NCI-H2081 treated with DMSO at 0.1 percent for 48 hours (cell line): ENCODE measurements at regions not wholly inside any gene's neighbourhood (a gene's known extent, or its start where the extent isn't known, plus 50 kb on each side); places are given as distances from the start of the nearest gene placed in this dataset.

Source experiments
- DNase-seq: peaks from one replicate; lab custom pipeline; 2025; lab: John Stamatoyannopoulos, UW

DNA sequence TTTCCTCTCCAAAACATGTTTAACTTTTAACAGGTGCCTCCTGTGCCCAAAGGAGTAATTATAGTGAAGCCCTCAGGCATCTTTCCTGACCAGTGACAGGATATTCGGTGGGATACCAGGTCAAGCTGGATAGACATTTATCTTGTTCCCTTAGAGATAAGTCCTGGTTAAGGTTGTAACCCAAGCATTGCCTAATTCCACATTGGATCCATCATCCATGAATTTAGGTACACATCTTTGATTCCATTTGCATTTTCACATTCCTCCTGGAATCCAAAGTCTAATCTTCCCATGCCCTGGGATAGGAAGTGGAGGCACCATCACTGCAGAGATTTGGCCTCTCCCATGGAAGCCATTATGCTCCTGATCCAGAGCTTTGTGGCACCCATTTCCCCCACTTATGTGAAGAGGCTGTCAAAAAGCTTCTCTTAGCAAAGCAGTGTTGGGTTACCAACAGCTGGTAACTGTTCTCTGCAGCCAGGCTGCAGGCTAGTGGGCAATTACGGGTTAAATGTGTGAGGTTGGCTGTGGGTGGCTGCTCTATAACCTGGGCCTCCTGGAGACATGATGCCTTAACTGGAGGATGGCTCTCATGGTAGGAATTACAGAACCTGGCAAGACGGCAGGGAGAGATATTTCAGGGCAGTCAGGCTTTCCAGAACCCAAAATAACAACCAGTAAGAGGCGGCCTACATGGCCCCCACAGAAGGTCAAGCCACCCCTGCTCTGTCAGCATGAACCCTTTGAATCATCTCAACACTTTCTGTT lies 96.9 kb upstream of the VGLL2 start:
- DNase-seq = no peak

DNA sequence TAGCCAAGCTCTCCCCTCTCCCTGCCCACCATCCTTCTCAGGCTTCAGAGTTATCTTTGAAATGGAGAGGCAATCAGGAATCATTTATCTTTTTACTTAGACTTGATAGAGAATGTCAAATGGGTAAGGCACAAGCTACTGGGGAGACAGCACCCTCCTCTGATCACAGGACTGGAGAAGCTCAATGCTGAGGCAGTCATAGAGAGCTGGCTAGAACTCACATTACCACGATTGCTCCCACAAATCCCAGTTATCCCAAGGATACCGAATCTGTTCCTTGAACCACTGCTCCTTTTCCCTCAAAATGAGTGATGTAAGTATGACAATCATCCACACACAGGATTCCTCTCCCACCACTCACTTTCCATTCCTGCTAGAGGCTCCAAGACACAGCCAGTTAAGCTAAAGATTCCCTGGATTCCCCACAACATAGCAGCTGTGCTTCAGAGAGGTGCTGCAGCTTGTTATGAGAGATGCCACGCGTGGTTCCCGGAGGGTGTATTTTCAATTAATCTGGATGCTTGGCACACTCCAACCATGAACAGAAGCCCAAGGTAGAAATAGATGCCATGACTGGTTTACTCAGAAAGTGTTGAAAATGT lies 96.2 kb upstream of the VGLL2 start:
- DNase-seq = no peak

DNA sequence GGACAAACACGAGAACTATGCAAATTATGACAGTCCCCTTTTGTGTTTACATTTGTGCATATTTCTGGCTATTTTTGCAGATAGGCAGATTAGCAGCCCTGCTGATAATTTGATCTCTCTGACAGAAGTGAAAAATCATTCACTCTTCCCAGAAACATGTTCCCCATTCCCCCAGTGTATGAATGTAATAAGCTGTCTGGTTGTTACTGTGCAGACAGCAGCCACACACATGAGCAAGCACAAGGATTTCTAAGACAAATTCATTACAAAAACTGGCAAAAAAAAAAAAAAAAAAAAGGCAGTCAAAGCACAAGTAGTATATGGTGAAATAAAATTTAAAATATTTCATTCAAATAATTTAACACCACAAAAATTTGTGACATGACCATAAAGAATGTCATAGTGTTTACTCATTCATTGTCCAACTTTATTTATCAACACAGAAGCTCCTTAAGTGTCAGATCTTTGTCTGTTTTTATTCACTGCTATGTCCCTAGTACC lies 95.5 kb upstream of the VGLL2 start:
- DNase-seq = no peak

GRCh38 chr6:117174835-117175360 lies 90.5 kb upstream of the VGLL2 start:
- no peak for DNase-seq

- DNase-seq = no peak
Observed at GRCh38 chr6:117188627-117189201, 76.6 kb upstream of the VGLL2 start.

DNA sequence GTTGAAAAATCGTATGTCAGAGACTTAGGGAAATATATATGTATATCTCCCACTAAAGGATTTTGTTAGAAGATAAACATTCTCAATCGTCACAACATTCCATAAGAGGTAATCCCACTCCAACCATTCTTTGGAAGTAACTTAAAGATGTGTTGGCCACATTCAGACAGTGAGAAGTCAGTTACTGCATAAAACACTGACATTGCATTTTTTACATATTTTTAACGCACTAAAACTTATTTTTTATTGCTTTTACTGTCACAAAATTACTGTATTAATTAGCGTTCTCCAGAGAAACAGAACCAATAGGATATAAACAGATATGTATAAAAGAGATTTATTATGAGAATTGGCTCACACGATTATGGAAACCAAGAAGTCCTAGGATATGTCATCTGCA lies 74.3 kb upstream of the VGLL2 start:
- no peak for DNase-seq

DNA sequence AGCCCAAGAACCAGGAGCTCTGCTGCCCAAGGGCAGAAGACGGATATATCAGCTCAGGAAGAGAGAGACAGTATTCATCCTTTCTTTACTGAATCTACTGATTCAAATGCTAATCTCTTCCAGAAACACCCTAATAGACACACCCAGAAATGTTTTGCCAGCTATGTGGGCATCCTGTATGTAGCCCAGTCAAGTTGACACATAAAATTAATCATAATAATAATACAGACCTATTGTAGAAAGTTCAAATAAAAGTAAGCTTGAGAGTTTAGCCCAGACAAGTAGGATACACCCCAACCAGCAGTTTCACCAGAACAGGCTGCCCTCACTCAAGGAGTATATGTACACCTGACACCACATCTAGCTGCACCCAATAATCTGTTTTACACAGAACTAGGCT lies 73.9 kb upstream of the VGLL2 start:
- no peak for DNase-seq

- DNase-seq = no peak
Observed at GRCh38 chr6:117194271-117194670, 71.1 kb upstream of the VGLL2 start.

DNA sequence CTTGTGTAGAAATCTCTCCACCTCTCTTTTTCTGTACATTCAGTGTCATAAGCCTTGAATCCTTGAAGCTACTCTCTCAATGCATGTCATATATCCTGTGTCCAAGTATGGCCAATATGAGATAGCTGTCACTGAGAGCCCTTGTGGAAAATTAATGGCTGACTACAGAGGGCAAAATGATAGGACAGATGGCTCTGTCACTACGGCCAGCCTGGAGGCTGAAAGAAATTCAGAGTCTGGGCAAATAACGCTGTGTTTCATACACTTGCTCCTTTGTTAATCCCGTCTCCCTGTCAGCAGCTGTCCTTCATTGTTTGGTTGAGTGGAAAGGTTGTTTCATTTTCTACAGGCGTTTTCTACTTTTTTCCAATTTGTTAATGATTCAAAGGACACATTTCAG lies 70.4 kb upstream of the VGLL2 start:
- no peak for DNase-seq

GRCh38 chr6:117195728-117196127 lies 69.6 kb upstream of the VGLL2 start:
- DNase-seq = no peak

DNA sequence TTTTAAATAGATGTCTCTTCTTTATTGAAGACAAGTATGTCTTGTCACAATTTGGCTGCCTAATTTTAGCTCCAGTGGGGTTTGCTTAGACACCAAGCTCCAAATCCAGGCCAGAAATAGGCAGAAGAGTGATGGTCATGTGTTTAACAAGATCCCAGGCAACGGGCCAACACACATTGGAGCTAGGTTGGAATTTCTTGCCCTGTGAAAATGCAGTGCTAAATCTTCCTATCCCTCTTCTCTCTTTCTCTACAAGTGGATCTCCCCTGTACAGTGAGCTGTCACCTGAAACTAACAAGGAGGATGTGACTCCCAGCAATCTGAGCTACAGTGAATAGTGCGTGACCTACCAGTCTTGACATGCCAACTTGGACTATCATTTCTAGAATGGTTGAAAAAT lies 65.3 kb upstream of the VGLL2 start:
- no peak for DNase-seq

GRCh38 chr6:117204903-117205302 lies 60.5 kb upstream of the VGLL2 start:
- DNase-seq = no peak

GRCh38 chr6:117205876-117206275 lies 59.5 kb upstream of the VGLL2 start:
- DNase-seq = no peak

GRCh38 chr6:117206522-117206921 lies 58.8 kb upstream of the VGLL2 start:
- no peak for DNase-seq

- DNase-seq = no peak
Observed at GRCh38 chr6:117206944-117207687, 58.2 kb upstream of the VGLL2 start.

DNA sequence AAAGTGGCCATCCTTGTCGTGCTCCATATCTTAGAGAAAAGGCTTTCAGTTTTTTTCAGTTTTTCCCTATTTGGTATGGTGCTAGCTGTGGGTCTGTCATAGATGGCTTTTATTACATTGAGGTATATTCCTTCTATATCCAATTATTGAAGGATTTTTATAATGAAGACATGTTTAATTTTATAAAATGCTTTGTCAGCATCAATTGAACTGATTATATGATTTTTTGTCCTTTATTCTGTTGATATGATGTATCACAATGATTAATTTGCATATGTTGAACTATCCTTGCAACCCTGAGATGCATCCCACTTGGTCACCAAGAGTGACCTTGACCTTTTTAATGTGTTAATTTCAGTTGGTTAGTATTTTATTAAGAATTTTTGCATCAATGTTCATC lies 55.1 kb upstream of the VGLL2 start:
- DNase-seq = no peak

GRCh38 chr6:117215353-117216090 lies 49.8 kb upstream of the VGLL2 start:
- no peak for DNase-seq
